ENCODE measurements at regions not wholly inside any gene's neighbourhood (a gene's known extent, or its start where the extent isn't known, plus 50 kb on each side); places are given as distances from the start of the nearest gene placed in this dataset.

GRCh38 chr4:31291238-31291637 lies 571.1 kb downstream of the PCDH7 start:
- TF ChIP-seq CTCF (IDR thresholded peaks at IDR 0.05) (no peak), POLR2A (IDR thresholded peaks at IDR 0.05; ENCODE audit: low read depth) (no peak), POLR2AphosphoS5 (IDR thresholded peaks at IDR 0.05) (no peak)
